ENCODE measurements at regions not wholly inside any gene's neighbourhood (a gene's known extent, or its start where the extent isn't known, plus 50 kb on each side); places are given as distances from the start of the nearest gene placed in this dataset.

- no peak overlapping the region for H3K4me3 ChIP-seq (replicated peaks; ENCODE audit: low read depth, low read length)
- no peak for DNase-seq (ENCODE audit: low read depth)
- TF ChIP-seq, protein P1, sequence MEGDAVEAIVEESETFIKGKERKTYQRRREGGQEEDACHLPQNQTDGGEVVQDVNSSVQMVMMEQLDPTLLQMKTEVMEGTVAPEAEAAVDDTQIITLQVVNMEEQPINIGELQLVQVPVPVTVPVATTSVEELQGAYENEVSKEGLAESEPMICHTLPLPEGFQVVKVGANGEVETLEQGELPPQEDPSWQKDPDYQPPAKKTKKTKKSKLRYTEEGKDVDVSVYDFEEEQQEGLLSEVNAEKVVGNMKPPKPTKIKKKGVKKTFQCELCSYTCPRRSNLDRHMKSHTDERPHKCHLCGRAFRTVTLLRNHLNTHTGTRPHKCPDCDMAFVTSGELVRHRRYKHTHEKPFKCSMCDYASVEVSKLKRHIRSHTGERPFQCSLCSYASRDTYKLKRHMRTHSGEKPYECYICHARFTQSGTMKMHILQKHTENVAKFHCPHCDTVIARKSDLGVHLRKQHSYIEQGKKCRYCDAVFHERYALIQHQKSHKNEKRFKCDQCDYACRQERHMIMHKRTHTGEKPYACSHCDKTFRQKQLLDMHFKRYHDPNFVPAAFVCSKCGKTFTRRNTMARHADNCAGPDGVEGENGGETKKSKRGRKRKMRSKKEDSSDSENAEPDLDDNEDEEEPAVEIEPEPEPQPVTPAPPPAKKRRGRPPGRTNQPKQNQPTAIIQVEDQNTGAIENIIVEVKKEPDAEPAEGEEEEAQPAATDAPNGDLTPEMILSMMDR (IDR thresholded peaks at IDR 0.05; ENCODE audit: low read length, missing control alignments), result no peak
These were observed 269.4 kb upstream of the TANK start for GRCh38 chr2:160890667-160891352.

- H3K4me3 ChIP-seq (replicated peaks; ENCODE audit: low read depth, low read length), result no peak overlapping the region
- TF ChIP-seq, protein P1 (IDR thresholded peaks at IDR 0.05; ENCODE audit: low read length, missing control alignments), result no peak
- DNase-seq (ENCODE audit: low read depth), result no peak
These were observed 268.9 kb upstream of the TANK start for GRCh38 chr2:160891353-160891740.

DNA sequence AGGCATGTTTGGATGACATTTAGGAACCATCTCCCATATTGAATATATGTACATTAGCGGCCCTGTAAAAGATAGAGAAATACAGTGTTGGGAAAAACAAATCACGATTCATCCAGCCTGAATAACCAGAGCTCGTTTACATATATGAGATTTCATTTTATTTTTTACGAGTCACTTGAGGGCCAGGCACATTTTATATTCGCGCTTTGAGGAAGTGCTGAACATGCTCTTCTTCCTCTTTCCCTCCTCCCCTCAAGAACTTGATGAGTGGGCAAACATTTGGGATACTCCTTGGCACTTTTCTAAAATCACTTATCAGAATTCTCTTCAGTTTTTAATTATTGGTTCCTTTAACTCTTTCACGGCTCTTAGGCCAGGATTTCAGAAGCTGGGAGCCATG is 268.0 kb upstream of the TANK start:
- no peak for DNase-seq (ENCODE audit: low read depth)
- TF ChIP-seq, protein P1 (IDR thresholded peaks at IDR 0.05; ENCODE audit: low read length, missing control alignments), result no peak
- no peak overlapping the region for H3K4me3 ChIP-seq (replicated peaks; ENCODE audit: low read depth, low read length)

GRCh38 chr2:160893581-160893980 is 266.6 kb upstream of the TANK start:
- DNase-seq (ENCODE audit: low read depth), result no peak
- TF ChIP-seq, protein P1 (IDR thresholded peaks at IDR 0.05; ENCODE audit: low read length, missing control alignments), result no peak
- H3K4me3 ChIP-seq (replicated peaks; ENCODE audit: low read depth, low read length), result no peak overlapping the region

DNA sequence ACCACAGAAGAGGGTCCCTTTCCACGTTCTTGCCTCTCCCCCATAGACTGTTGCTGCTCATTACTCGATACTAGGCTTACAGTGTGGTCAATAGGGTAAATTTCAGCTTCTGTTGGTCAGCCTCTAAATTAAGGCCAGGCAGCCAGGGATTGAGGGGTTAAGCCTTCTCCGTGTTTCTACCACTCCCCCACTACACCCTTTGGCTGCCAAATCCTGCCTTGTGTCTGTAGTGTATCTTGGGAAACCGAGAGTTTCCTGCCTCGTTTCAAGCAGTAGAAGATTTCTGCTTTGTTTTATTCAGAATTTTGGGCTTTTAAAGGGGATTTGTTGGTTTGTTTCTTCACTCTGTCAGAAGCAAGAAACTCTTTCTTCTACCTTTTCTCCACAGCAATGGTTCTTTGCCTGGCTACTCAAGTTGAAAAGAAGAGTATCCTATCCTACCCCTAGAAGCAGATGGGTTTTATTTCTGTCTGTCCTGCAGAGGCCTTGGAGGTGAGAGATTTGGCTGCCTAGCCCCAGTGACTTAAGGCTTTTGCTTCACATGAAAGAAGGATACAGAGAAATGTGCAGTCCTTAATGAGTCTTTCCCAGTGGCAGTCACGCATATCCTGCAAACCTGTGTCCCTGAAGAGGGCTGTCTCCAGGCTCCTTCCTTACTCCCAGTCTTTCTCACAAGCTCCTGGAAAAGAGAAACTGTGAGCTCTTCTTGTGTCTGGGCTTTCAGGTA is 261.5 kb upstream of the TANK start:
- TF ChIP-seq, protein P1 (IDR thresholded peaks at IDR 0.05; ENCODE audit: low read length, missing control alignments), result no peak
- no peak overlapping the region for H3K4me3 ChIP-seq (replicated peaks; ENCODE audit: low read depth, low read length)
- DNase-seq (ENCODE audit: low read depth), result no peak

GRCh38 chr2:160901613-160902012 is 258.6 kb upstream of the TANK start:
- no peak overlapping the region for H3K4me3 ChIP-seq (replicated peaks; ENCODE audit: low read depth, low read length)
- TF ChIP-seq, protein P1 (IDR thresholded peaks at IDR 0.05; ENCODE audit: low read length, missing control alignments), result no peak
- no peak for DNase-seq (ENCODE audit: low read depth)

Measured in fibroblast of pulmonary artery (primary cell).